Activated naive CD8-positive, alpha-beta T cell treated with anti-CD3 and anti-CD28 coated beads, Interleukin-2, amount 10 ng/mL, durations not matched to agents 7 days and 5 days (primary cell): ENCODE measurements at regions not wholly inside any gene's neighbourhood (a gene's known extent, or its start where the extent isn't known, plus 50 kb on each side); places are given as distances from the start of the nearest gene placed in this dataset.
"Not testable (repeated sequence)": the region's sequence is repeated elsewhere in the genome, so short reads cannot be mapped to it uniquely, and the experiment has no call there.

Experiments
- ATAC-seq: fragments of 150-1000 bp; cut with Tn5 transposase; one replicate; pipeline ENCODE4 v1.10.0; 2021; ENCODE audit warnings: low read depth, moderate library complexity
- POLR2A ChIA-PET: fragments of 350-600 bp; sonication (Branson Sonifier 250); formaldehyde crosslinking; loops from one replicate; lab custom pipeline; 2021; ENCODE audit warnings: antibody characterized with exemption; lab: Charles Lee
- DNase-seq: peaks from one replicate; pipeline ENCODE4 v3.0.0; 2021
- H3K27ac Mint-ChIP-seq: one replicate; pipeline ENCODE4 v1.8.0; 2022; ENCODE audit warnings: mild to moderate bottlenecking, mixed read lengths
- H3K27me3 Mint-ChIP-seq: one replicate; pipeline ENCODE4 v1.8.0; 2022; ENCODE audit warnings: mild to moderate bottlenecking, moderate library complexity, mixed read lengths
- H3K36me3 Mint-ChIP-seq: one replicate; pipeline ENCODE4 v1.8.0; 2021; ENCODE audit warnings: mild to moderate bottlenecking, mixed read lengths
- H3K4me1 Mint-ChIP-seq: one replicate; pipeline ENCODE4 v1.8.0; 2021; ENCODE audit warnings: mixed read lengths
- H3K4me3 Mint-ChIP-seq: one replicate; pipeline ENCODE4 v1.8.0; 2022; ENCODE audit warnings: mild to moderate bottlenecking, moderate library complexity, mixed read lengths
- H3K9me3 Mint-ChIP-seq: one replicate; pipeline ENCODE4 v1.8.0; 2021; ENCODE audit warnings: mixed read lengths

GRCh38 chr7:109498131-109498530 lies 928.5 kb downstream of the DNAJB9 start:
- Mint-ChIP-seq H3K4me3 (no peak overlapping the region), H3K36me3 (no peaks in the 10 kb centered on the region), H3K27me3 (no peaks in the 10 kb centered on the region), H3K4me1 (no peaks in the 10 kb centered on the region), H3K9me3 (peaks cover 2% of the 10 kb centered on the region), H3K27ac (no peak overlapping the region)
- ATAC-seq = no peak
- POLR2A ChIA-PET = no interaction called here
- no peak for DNase-seq

DNA sequence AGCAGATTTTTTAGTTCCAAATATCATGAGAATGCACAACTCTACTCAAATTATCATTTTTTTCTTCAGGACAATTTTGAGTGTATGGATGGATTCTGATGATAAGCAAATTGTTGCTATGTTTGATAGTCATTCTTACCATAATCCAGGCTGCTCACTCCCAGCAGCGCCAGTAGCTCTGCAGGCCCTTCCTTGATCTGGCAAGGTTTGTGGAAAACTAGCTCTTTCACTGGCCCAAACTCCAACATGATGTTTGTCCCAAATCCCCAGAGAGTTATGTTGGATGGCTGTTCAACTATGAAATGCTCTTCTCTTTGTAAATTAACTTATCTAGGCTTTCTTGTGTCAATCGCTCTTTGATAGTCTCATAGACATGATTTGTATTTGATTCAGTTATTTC lies 933.7 kb downstream of the DNAJB9 start:
- Mint-ChIP-seq H3K27ac (no peak overlapping the region), H3K36me3 (no peaks in the 10 kb centered on the region), H3K27me3 (no peaks in the 10 kb centered on the region), H3K4me1 (no peaks in the 10 kb centered on the region), H3K4me3 (no peak overlapping the region), H3K9me3 (peaks cover 3% of the 10 kb centered on the region)
- POLR2A ChIA-PET = no interaction called here
- no peak for DNase-seq
- no peak for ATAC-seq

DNA sequence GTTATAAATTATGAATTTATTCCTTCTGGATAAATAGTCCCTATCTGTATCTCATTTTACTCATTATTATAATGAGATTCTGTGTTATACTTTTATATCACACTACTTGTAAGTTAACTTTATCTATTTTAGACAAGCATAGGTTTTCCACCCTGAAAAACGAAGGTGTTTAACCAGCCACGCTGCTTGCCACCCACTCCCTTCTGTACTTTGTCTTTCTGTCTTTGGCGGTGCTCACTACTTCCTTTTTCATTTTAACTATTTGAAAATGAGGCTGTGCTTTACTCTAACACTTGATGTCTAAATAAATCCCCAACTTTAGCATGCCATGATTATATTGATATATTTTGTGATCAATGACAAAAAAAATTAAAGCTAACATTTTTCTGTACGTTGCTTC lies 952.9 kb downstream of the DNAJB9 start:
- POLR2A ChIA-PET = no interaction called here
- H3K4me3 Mint-ChIP-seq = no peak overlapping the region
- H3K4me1 Mint-ChIP-seq = no peaks in the 10 kb centered on the region
- no peak overlapping the region for H3K27ac Mint-ChIP-seq
- DNase-seq = no peak
- ATAC-seq = no peak
- no peaks in the 10 kb centered on the region for H3K27me3 Mint-ChIP-seq
- H3K9me3 Mint-ChIP-seq = peaks cover 2% of the 10 kb centered on the region
- no peaks in the 10 kb centered on the region for H3K36me3 Mint-ChIP-seq

GRCh38 chr7:109527833-109528232 lies 958.2 kb downstream of the DNAJB9 start:
- no peak overlapping the region for H3K4me3 Mint-ChIP-seq
- no peak overlapping the region for H3K27ac Mint-ChIP-seq
- DNase-seq (no peak), ATAC-seq (no peak)
- no peaks in the 10 kb centered on the region for H3K4me1 Mint-ChIP-seq
- peaks cover 2% of the 10 kb centered on the region for H3K9me3 Mint-ChIP-seq
- no peaks in the 10 kb centered on the region for H3K36me3 Mint-ChIP-seq
- H3K27me3 Mint-ChIP-seq = no peaks in the 10 kb centered on the region
- POLR2A ChIA-PET = no interaction called here

DNA sequence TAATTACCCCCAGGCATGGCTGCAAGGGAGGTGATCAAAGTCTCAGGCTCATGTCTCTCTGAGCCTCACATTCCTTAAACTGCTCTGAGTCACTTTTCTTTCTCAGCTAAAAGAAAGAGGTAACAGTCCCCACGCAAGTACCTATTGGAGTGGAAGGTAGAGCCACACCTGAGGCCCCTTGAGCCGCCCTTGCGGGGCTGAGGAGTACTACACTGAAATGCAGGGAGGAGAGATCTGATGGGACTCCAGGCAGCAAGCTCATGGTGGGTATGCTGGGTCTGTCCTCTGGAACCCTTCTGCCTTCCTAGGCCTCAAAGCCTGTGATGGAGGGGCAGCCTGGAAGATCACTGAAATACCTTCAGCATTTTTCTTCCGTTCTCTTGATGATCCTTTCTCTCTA lies 960.0 kb downstream of the DNAJB9 start:
- Mint-ChIP-seq H3K27ac (no peak overlapping the region), H3K36me3 (no peaks in the 10 kb centered on the region), H3K4me1 (no peaks in the 10 kb centered on the region), H3K4me3 (no peak overlapping the region), H3K9me3 (peaks cover 2% of the 10 kb centered on the region), H3K27me3 (no peaks in the 10 kb centered on the region)
- DNase-seq (no peak), ATAC-seq (no peak)
- POLR2A ChIA-PET = no interaction called here

GRCh38 chr7:109532262-109532992 lies 962.8 kb downstream of the DNAJB9 start:
- H3K4me1 Mint-ChIP-seq = no peaks in the 10 kb centered on the region
- no peak overlapping the region for H3K4me3 Mint-ChIP-seq
- no peaks in the 10 kb centered on the region for H3K27me3 Mint-ChIP-seq
- POLR2A ChIA-PET = no interaction called here
- ATAC-seq (no peak), DNase-seq (no peak)
- no peak overlapping the region for H3K27ac Mint-ChIP-seq
- no peaks in the 10 kb centered on the region for H3K9me3 Mint-ChIP-seq
- H3K36me3 Mint-ChIP-seq = no peaks in the 10 kb centered on the region

- Mint-ChIP-seq H3K27me3 (no peaks in the 10 kb centered on the region), H3K9me3 (no peaks in the 10 kb centered on the region), H3K27ac (no peak overlapping the region), H3K4me3 (no peak overlapping the region), H3K4me1 (no peaks in the 10 kb centered on the region), H3K36me3 (no peaks in the 10 kb centered on the region)
- POLR2A ChIA-PET = no interaction called here
- DNase-seq (no peak), ATAC-seq (no peak)
Observed at GRCh38 chr7:109545686-109546085, 976.0 kb downstream of the DNAJB9 start.

DNA sequence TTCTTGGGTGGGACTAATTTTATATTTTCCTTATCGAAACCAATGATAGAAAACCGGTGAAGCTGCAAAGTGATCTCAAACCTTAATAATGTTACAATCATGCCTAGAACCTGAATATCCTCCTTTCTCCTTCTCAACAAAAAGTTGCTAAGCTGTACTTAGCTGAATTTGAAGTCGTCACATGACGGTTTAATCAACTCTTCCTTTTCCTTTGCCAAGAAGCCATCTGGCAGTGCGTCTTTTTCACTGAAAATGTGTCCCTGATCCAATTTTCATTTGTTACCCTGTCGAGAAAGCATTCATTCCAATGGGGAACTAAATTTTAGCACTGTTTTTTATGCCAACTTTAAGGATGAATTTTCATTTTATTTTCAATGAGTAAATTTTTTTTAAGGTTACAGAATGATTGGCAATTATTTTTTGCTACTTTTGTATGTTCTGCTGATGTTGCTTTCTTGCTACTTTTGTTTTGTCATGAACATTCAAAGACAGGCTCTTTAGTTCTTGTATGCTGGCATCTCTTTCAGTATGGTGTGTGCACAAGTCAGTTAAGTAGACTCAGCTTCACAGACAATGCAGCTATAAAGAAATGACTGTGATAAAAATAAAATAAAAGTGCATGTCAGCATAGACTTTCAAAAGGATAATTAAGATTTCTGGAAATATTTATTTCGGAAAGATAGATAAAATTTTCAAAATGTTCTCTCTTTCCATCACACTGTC lies 980.0 kb downstream of the DNAJB9 start:
- DNase-seq (no peak), ATAC-seq (no peak)
- no peaks in the 10 kb centered on the region for H3K4me1 Mint-ChIP-seq
- POLR2A ChIA-PET = no interaction called here
- H3K36me3 Mint-ChIP-seq = no peaks in the 10 kb centered on the region
- peaks cover 2% of the 10 kb centered on the region for H3K9me3 Mint-ChIP-seq
- H3K4me3 Mint-ChIP-seq = no peak overlapping the region
- H3K27me3 Mint-ChIP-seq = no peaks in the 10 kb centered on the region
- no peak overlapping the region for H3K27ac Mint-ChIP-seq

- Mint-ChIP-seq H3K9me3 (peaks cover 2% of the 10 kb centered on the region), H3K4me3 (no peak overlapping the region), H3K27ac (no peak overlapping the region), H3K4me1 (no peaks in the 10 kb centered on the region), H3K36me3 (no peaks in the 10 kb centered on the region), H3K27me3 (no peaks in the 10 kb centered on the region)
- DNase-seq (no peak), ATAC-seq (no peak)
- POLR2A ChIA-PET = no interaction called here
Observed at GRCh38 chr7:109552017-109552416, 982.3 kb downstream of the DNAJB9 start.

DNA sequence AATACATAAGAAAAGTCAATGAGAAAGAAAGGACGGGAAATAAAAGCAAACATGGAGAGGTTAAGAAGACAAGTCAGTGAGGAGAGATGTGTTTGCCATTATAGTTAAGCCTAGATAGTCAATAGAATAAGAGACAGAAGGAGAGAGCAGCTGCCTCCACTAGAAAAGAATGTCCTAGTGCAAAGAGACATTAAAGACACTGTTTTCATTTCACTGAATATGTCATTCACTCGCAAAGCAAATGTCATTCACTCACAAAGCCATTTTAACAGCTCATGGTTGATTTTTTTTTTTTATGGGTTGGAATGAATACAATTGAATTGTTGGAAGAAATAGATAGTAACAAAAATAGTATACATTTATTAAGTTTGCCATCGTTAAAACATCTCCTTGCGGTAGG lies 1007.6 kb downstream of the DNAJB9 start:
- ATAC-seq = no peak
- POLR2A ChIA-PET = no interaction called here
- no peak overlapping the region for H3K4me3 Mint-ChIP-seq
- no peak overlapping the region for H3K27ac Mint-ChIP-seq
- H3K4me1 Mint-ChIP-seq = no peaks in the 10 kb centered on the region
- no peaks in the 10 kb centered on the region for H3K36me3 Mint-ChIP-seq
- peaks cover 1% of the 10 kb centered on the region for H3K9me3 Mint-ChIP-seq
- DNase-seq = no peak
- H3K27me3 Mint-ChIP-seq = no peaks in the 10 kb centered on the region

GRCh38 chr7:109579901-109580300 lies 1010.2 kb downstream of the DNAJB9 start:
- no peaks in the 10 kb centered on the region for H3K4me1 Mint-ChIP-seq
- no peaks in the 10 kb centered on the region for H3K36me3 Mint-ChIP-seq
- no peak overlapping the region for H3K4me3 Mint-ChIP-seq
- H3K27me3 Mint-ChIP-seq = no peaks in the 10 kb centered on the region
- H3K9me3 Mint-ChIP-seq = peaks cover 1% of the 10 kb centered on the region
- POLR2A ChIA-PET = no interaction called here
- no peak for ATAC-seq
- DNase-seq = no peak
- no peak overlapping the region for H3K27ac Mint-ChIP-seq

- POLR2A ChIA-PET = no interaction called here
- no peaks in the 10 kb centered on the region for H3K4me1 Mint-ChIP-seq
Observed at GRCh38 chr7:109582211-109582610, 1012.5 kb downstream of the DNAJB9 start.

DNA sequence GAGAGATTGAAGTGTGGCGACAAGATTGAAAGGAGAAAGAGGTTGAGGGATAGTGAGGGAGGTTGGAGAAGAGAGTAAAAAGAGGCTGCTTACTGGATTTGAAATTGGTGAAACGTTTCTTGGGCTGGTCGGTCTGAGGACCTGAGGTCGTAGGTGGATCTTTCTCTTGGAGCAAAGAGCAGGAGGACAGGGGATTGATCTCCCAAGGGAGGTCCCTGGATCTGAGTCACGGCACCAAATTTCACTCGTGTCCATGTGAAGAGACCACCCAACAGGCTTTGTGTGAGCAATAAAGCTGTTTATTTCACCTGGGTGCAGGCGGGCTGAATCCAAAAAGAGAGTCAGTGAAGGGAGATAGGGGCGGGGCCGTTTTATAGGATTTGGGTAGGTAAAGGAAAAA lies 1027.3 kb downstream of the DNAJB9 start:
- not testable (repeated sequence) for H3K27ac Mint-ChIP-seq, ATAC-seq

More at GRCh38 chr7:109582211-109582610, 1012.5 kb downstream of the DNAJB9 start:
- Mint-ChIP-seq H3K4me3 (no peak overlapping the region), H3K27me3 (no peaks in the 10 kb centered on the region), H3K9me3 (peaks cover 3% of the 10 kb centered on the region), H3K36me3 (no peaks in the 10 kb centered on the region), H3K27ac (no peak overlapping the region)
- DNase-seq = no peak
- no peak for ATAC-seq

GRCh38 chr7:109611656-109612055 lies 1042.0 kb downstream of the DNAJB9 start:
- H3K4me1 Mint-ChIP-seq = no peaks in the 10 kb centered on the region
- POLR2A ChIA-PET = no interaction called here

More for the DNA sequence above, 1027.3 kb downstream of the DNAJB9 start:
- DNase-seq, POLR2A ChIA-PET, H3K9me3 Mint-ChIP-seq, H3K27me3 Mint-ChIP-seq, H3K36me3 Mint-ChIP-seq, H3K4me1 Mint-ChIP-seq, H3K4me3 Mint-ChIP-seq: not testable (repeated sequence)

More at GRCh38 chr7:109611656-109612055, 1042.0 kb downstream of the DNAJB9 start:
- Mint-ChIP-seq H3K27ac (no peak overlapping the region), H3K27me3 (no peaks in the 10 kb centered on the region), H3K9me3 (no peaks in the 10 kb centered on the region), H3K36me3 (no peaks in the 10 kb centered on the region), H3K4me3 (no peak overlapping the region)
- DNase-seq (no peak), ATAC-seq (no peak)
